ENCODE measurements at regions not wholly inside any gene's neighbourhood (a gene's known extent, or its start where the extent isn't known, plus 50 kb on each side); places are given as distances from the start of the nearest gene placed in this dataset.

GRCh38 chr1:229908689-229909088 is 158.3 kb upstream of the GALNT2 start:
- TF ChIP-seq, protein P1, sequence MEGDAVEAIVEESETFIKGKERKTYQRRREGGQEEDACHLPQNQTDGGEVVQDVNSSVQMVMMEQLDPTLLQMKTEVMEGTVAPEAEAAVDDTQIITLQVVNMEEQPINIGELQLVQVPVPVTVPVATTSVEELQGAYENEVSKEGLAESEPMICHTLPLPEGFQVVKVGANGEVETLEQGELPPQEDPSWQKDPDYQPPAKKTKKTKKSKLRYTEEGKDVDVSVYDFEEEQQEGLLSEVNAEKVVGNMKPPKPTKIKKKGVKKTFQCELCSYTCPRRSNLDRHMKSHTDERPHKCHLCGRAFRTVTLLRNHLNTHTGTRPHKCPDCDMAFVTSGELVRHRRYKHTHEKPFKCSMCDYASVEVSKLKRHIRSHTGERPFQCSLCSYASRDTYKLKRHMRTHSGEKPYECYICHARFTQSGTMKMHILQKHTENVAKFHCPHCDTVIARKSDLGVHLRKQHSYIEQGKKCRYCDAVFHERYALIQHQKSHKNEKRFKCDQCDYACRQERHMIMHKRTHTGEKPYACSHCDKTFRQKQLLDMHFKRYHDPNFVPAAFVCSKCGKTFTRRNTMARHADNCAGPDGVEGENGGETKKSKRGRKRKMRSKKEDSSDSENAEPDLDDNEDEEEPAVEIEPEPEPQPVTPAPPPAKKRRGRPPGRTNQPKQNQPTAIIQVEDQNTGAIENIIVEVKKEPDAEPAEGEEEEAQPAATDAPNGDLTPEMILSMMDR (IDR thresholded peaks at IDR 0.05) = no peak
- TF ChIP-seq KDM1A (IDR thresholded peaks at IDR 0.05; ENCODE audit: low read depth) (no peak), CHD2 (IDR thresholded peaks at IDR 0.05; ENCODE audit: low read length, partially characterized antibody) (no peak), RAD21 (conservative IDR thresholded peaks at IDR 0.05 in 1 of 2, IDR thresholded peaks at IDR 0.05 in 1 of 2) (no peak), EP300 (IDR thresholded peaks at IDR 0.05) (no peak), RFX5 (IDR thresholded peaks at IDR 0.05) (no peak)
